GM19351 (cell line): ENCODE measurements at regions not wholly inside any gene's neighbourhood (a gene's known extent, or its start where the extent isn't known, plus 50 kb on each side); places are given as distances from the start of the nearest gene placed in this dataset.
"Not testable (repeated sequence)": the region's sequence is repeated elsewhere in the genome, so short reads cannot be mapped to it uniquely, and the experiment has no call there.

Source experiments
- ATAC-seq: cut with Tn5 transposase; IDR thresholded peaks from one replicate; pipeline ENCODE4 v1.9.1; 2021; ENCODE audit warnings: mild to moderate bottlenecking, moderate library complexity; ENCODE audit not compliant: unreplicated experiment

- ATAC-seq: no peak
These were observed 142.1 kb upstream of the USP9X start for GRCh38 chrX:40943093-40943641.

- ATAC-seq: peak; percentile 70
These were observed 139.9 kb upstream of the USP9X start for GRCh38 chrX:40945361-40945713.

GRCh38 chrX:40947276-40947675 lies 138.0 kb upstream of the USP9X start:
- ATAC-seq: no peak

GRCh38 chrX:40949071-40949470 lies 136.2 kb upstream of the USP9X start:
- no peak for ATAC-seq

- no peak for ATAC-seq
These were observed 134.7 kb upstream of the USP9X start for GRCh38 chrX:40950546-40950945.

- not testable (repeated sequence) for ATAC-seq
These were observed 133.8 kb upstream of the USP9X start for GRCh38 chrX:40951407-40951806.

GRCh38 chrX:40952855-40953254 lies 132.4 kb upstream of the USP9X start:
- peak; percentile 37 for ATAC-seq

- ATAC-seq: peak; percentile 88
These were observed 131.9 kb upstream of the USP9X start for GRCh38 chrX:40953369-40953768.

- no peak for ATAC-seq
These were observed 125.2 kb upstream of the USP9X start for GRCh38 chrX:40960041-40960440.

- ATAC-seq: no peak
These were observed 122.3 kb upstream of the USP9X start for GRCh38 chrX:40962793-40963407.

- no peak for ATAC-seq
These were observed 121.2 kb upstream of the USP9X start for GRCh38 chrX:40964008-40964407.

- ATAC-seq: no peak
These were observed 120.3 kb upstream of the USP9X start for GRCh38 chrX:40964633-40965586.

GRCh38 chrX:40966213-40966820 lies 118.9 kb upstream of the USP9X start:
- no peak for ATAC-seq

- no peak for ATAC-seq
These were observed 117.1 kb upstream of the USP9X start for GRCh38 chrX:40968180-40968579.

GRCh38 chrX:40971736-40972135 lies 113.5 kb upstream of the USP9X start:
- ATAC-seq: no peak

- ATAC-seq: no peak
These were observed 111.6 kb upstream of the USP9X start for GRCh38 chrX:40973619-40974018.

- ATAC-seq: no peak
These were observed 109.3 kb upstream of the USP9X start for GRCh38 chrX:40975951-40976350.

GRCh38 chrX:40976981-40977380 lies 108.3 kb upstream of the USP9X start:
- ATAC-seq: no peak

GRCh38 chrX:40984962-40985361 lies 100.3 kb upstream of the USP9X start:
- ATAC-seq: no peak

GRCh38 chrX:40987413-40987812 lies 97.8 kb upstream of the USP9X start:
- no peak for ATAC-seq

GRCh38 chrX:40988100-40988499 lies 97.1 kb upstream of the USP9X start:
- no peak for ATAC-seq

- not testable (repeated sequence) for ATAC-seq
These were observed 91.8 kb upstream of the USP9X start for GRCh38 chrX:40993395-40993794.
